Retinal pigment epithelial cell (primary cell): ENCODE measurements at regions not wholly inside any gene's neighbourhood (a gene's known extent, or its start where the extent isn't known, plus 50 kb on each side); places are given as distances from the start of the nearest gene placed in this dataset.

Source experiments
- DNase-seq: peaks from one replicate; pipeline ENCODE4 v3.0.0-alpha.2; 2010; ENCODE audit warnings: low read depth
- H3K4me3 ChIP-seq: 2 replicates; pipeline ENCODE4 v1.5.1; 2011; ENCODE audit warnings: mild to moderate bottlenecking, low read length, control low read depth, moderate library complexity
- TF ChIP-seq, protein P1 (sequence below): conservative IDR thresholded peaks from 2 replicates; pipeline ENCODE4 v1.5.1; 2011; ENCODE audit warnings: low read depth, low read length, control low read depth, inconsistent platforms

DNA sequence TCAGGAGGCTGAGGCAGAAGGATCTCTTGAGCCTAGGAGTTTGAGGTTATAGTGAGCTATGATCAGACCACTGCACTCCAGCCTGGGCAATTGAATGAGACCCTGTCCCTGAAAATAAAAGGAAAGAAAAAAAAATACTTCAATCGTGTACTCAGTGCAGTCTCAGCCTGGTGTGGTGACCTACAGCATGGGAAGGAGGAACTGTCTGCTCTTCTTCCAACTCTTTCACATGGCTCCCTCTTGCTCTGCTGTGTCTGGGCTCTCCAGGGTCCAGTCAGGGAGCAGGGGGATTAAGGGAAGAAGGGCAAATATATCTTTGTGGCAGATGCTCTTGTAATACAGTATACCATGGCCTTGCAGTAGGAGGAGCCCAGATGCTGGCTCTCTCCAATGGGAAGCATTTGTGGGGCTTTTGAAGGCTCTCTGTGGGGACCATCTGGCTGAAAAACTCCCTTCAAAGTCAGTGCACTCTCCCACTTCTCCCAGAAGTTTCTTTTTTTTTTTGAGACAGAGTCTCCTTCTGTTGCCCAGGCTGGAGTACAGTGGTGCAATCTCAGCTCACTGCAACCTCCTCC, 76.6 kb upstream of the TMPO start:
- no peak for DNase-seq
- TF ChIP-seq, protein P1, sequence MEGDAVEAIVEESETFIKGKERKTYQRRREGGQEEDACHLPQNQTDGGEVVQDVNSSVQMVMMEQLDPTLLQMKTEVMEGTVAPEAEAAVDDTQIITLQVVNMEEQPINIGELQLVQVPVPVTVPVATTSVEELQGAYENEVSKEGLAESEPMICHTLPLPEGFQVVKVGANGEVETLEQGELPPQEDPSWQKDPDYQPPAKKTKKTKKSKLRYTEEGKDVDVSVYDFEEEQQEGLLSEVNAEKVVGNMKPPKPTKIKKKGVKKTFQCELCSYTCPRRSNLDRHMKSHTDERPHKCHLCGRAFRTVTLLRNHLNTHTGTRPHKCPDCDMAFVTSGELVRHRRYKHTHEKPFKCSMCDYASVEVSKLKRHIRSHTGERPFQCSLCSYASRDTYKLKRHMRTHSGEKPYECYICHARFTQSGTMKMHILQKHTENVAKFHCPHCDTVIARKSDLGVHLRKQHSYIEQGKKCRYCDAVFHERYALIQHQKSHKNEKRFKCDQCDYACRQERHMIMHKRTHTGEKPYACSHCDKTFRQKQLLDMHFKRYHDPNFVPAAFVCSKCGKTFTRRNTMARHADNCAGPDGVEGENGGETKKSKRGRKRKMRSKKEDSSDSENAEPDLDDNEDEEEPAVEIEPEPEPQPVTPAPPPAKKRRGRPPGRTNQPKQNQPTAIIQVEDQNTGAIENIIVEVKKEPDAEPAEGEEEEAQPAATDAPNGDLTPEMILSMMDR, result no peak
- no peak overlapping the region for H3K4me3 ChIP-seq

DNA sequence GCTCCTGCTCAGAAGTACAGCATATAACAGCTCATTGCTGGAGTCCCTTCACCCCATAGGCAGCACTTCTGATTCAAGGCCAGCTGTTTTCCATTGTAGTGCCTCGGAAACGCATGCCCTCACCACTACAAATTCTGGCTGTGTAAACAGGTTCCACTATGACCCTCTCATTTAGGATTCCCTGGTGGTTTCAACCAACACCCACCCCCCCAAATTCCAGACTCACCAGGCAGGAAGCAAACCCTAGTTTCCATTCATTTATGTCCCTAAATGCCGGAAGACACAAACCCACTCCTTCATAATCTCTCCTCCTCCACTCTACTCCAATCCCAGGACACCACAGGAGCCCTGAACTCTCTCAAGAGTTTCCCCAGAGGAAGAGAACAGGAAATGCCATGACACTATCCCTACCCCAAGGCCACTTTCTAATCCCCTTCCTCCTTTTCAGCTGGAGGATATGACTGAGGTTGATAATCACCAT, 75.9 kb upstream of the TMPO start:
- TF ChIP-seq, protein P1, result no peak
- no peak for DNase-seq
- no peak overlapping the region for H3K4me3 ChIP-seq

DNA sequence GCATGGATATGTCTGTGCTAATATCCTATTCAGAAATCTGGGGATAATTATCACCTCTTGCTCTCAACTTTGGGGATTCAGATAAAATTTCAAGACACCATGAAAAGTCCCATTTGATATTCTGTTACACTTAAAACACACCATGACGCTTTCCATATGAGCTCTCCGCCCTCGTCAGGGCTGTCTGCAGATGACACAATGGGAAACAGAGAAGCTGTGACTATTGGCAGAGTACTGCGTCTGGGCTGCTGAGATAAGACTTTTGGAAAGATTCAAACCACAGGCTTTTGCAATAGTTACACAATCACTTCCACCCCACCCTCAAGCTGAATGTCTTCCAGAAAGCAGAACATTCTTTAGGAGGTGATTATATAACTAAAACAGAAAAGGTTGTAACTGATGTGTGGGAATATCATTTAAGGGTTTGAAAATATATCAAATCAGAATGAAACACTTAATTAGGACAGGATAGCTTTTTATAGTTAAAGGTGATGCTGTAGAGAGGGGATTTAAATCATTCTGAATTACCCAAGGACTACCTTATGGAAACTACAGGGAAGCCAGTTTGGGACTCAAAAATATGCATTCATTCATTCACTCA, 75.3 kb upstream of the TMPO start:
- peak; percentile 43 for DNase-seq
- no peak overlapping the region for H3K4me3 ChIP-seq
- TF ChIP-seq, protein P1, result no peak

DNA sequence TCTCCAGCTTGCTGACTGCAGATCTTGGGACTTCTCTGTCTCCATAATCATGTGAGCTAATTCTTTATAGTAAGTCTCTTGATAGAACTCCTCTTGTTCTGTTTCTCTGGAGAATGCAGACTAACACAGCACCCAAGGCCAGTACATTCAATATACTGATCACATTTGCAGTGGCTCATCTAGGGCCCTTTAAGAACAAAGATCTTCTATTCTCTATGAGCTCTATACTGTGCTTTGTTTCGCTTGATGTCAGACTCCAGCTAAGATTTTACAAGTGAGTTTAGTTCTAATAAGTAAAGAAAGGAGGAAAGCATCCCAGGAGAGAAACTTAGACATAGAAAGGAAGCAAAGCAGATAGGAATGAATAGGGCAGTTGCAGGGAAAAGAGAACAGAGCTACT, 69.3 kb upstream of the TMPO start:
- no peak for DNase-seq
- H3K4me3 ChIP-seq, result no peak overlapping the region
- TF ChIP-seq, protein P1, result no peak

DNA sequence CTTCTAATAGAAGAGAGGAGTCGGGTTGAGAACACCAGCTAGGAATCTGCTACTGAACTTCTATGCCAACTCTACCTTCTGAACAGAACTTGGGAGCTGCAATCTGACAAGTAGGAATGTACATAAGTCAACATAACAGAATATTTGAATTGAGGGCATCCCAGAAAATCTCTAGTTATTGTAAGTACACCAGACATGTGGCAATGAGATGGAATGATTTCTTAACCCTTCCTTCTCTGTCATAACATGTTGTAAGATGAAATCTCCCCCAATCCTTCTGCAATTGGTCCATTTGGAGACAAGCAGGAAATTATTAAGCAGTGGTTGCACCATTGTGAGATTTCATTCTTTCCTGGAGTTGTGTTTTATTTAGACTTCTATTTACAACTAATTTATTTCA, 68.7 kb upstream of the TMPO start:
- no peak overlapping the region for H3K4me3 ChIP-seq
- no peak for DNase-seq
- TF ChIP-seq, protein P1, result no peak

DNA sequence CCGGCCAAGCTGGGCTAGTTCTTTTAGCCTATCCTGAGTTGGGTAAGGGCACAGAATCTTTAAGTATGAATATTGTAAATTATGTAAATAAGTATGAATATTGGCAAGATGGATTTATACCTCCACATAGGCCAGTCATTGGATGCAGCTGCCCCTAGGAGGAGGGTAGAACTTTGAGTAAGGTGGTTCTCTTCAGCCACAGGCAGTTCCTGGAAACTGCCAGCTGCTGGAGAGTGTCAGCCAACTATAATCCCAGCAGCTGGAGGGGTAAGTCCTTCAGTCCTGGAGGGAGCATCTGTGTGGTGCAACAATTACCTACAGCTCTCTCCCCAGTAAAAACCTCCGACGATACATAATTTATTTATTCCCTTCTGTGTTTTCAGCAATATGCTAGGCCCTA, 65.8 kb upstream of the TMPO start:
- TF ChIP-seq, protein P1, result no peak
- no peak overlapping the region for H3K4me3 ChIP-seq

DNA sequence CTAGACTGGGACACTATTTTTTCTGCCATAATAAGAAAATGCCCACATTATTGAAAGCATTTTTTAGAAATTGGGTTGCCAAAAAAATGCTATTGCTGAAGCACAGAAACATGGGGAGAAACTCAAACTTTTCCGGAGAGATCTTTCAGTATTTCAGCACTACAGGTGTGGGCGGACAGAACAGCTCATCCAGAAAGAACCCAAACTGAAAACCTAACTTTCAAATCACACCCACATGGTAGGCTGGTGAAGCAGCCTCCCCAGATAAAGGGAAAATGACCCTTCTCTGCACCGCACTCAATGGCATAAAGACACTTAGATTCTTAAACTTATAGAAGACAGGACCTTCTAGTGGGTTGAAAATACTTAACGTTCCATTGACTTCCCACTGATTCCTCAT, 62.3 kb upstream of the TMPO start:
- TF ChIP-seq, protein P1, result no peak
- no peak overlapping the region for H3K4me3 ChIP-seq
- DNase-seq, result no peak

More for the DNA sequence above, 65.8 kb upstream of the TMPO start:
- no peak for DNase-seq
